Glomerular endothelial cell (primary cell): ENCODE measurements at regions not wholly inside any gene's neighbourhood (a gene's known extent, or its start where the extent isn't known, plus 50 kb on each side); places are given as distances from the start of the nearest gene placed in this dataset.
"Not testable (repeated sequence)": the region's sequence is repeated elsewhere in the genome, so short reads cannot be mapped to it uniquely, and the experiment has no call there.

Experiments
- DNase-seq: peaks from one replicate; pipeline ENCODE4 v3.0.0-alpha.2; 2011; ENCODE audit warnings: low read depth, low spot score; ENCODE audit errors: extremely low read depth

DNA sequence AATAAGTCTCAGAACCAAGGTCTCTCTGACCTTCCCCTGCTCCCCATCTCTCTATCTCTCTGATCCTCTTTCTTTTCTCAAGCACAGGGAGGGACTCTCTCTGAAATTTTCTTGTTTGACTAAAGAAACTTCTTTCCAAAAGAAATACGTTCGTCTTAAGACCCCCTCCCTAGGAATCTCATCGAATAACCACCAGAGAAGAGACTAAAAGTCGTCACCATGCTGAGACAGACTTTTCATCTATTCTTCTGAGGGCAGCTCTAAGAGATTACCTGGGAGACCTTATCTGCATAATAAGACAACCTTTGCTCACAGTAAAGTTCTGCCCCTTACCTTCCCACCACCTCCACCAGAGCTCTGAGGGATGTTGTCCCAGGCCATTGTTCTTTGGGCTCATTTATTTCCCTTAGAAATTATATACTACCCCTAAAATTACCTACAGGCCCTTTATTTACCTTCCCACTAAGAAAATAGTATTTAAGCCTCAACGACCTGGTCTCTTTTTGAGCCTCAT is 133.7 kb upstream of the EEF2KMT start:
- no peak for DNase-seq

GRCh38 chr16:5228369-5228768 is 130.8 kb upstream of the EEF2KMT start:
- DNase-seq, result no peak

DNA sequence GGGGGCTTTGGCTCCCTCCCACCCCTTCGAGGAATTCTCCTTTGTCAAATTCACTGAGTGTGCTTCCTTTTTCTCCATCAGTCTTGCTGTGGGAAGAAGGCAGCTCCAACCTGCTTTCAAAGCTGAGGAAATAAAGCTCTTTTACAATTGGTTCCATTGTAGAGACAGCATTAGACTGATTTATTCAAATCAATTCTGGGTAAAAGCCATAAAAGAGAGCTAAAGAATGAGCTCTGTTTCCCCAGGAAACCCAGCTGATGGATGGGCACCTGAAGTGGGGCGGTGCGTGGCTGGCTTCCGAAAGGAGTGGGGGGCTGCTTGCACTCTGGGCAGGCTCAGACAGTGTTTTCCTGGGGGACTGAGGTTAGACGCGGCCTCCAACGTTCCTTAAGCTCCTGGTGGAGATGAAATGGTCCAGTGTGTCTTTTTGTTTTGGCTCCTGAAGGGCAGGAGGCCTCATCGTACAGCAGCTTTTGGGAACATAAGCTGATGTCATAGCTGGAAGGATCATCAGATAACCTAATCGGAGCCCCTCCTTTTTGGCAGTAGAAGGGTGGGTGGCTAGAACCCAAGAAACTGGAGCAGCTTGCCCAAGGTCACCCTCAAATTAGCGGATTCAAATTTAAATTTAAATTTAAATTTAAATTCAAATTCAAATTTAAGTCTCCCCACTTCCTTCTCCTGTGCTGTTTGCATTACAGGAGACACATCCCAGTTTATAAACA is 128.5 kb upstream of the EEF2KMT start:
- no peak for DNase-seq

DNA sequence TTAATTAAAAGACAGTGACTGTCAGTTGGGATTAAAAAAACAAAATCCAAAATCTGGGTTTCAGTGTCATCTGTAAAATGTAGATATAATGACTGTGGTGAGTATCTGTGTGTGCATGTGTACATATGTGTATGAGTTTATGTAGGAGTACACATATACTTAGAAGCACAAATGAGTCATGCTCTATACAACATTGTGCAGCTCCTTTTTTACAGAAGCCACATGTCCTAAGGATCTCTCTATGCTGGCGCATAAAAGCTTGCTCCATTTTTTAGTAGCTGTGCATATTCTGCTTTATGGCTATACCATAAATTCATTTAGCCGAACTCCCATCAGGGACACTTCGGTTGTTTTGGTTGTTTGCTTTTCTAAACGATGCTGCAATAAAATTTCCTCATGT is 125.2 kb upstream of the EEF2KMT start:
- DNase-seq, result no peak

DNA sequence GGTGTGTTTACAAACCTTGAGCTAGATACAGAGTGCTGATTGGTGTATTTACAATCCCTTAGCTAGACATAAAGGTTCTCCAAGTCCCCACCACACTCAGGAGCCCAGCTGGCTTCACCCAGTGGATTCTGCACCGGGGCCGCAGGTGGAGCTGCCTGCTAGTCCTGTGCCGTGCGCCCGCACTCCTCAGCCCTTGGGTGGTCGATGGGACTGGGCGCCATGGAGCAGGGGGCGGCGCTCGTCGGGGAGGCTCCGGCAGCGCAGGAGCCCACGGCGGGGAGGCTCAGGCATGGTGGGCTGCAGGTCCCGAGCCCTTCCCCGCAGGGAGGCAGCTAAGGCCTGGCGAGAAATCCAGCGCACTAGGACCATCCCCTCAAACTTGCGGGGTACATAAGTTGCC is 124.2 kb upstream of the EEF2KMT start:
- not testable (repeated sequence) for DNase-seq

- DNase-seq, result no peak
Measured at GRCh38 chr16:5220705-5221104, 123.1 kb upstream of the EEF2KMT start.

GRCh38 chr16:5216441-5217080 is 119.0 kb upstream of the EEF2KMT start:
- DNase-seq, result no peak

DNA sequence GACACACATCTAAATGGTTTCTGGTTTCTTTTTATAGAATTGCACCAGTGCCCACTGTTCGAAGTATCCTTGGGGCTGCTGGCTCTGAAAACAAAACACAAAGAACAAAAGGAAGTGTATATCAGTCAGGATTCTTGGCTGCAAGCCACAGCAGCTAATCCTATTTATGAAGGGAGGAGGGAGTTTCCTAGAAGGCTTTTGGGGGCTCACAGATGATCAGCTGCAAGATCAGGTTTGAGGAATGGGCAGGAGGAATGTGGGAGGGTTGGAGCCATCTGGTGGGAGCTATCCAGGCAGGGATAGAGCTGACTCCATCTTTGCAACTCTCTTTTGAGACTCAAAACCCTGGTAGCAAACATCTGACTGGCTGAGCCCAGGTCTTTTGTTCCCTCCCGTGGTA is 118.3 kb upstream of the EEF2KMT start:
- DNase-seq, result no peak

DNA sequence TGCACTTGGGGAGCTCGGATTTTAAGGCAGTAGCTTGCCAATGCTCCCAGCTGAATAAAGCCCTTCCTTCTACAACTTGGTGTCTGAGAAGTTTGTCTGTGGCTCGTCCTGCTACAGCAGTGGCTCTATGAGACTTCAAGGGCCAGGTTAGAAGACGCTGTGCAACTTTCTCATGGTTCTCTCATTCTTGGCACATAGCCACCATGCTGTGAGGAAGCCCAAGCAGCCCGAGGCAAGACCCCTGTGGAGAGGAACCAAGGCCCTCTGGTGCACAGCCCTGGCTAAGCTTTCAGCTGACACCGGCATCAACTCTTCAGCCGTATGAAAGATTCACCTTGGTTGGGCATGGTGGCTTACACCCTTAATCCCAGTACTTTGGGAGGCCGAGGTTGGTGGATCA is 116.9 kb upstream of the EEF2KMT start:
- no peak for DNase-seq

GRCh38 chr16:5212501-5212900 is 114.9 kb upstream of the EEF2KMT start:
- DNase-seq, result not testable (repeated sequence)

DNA sequence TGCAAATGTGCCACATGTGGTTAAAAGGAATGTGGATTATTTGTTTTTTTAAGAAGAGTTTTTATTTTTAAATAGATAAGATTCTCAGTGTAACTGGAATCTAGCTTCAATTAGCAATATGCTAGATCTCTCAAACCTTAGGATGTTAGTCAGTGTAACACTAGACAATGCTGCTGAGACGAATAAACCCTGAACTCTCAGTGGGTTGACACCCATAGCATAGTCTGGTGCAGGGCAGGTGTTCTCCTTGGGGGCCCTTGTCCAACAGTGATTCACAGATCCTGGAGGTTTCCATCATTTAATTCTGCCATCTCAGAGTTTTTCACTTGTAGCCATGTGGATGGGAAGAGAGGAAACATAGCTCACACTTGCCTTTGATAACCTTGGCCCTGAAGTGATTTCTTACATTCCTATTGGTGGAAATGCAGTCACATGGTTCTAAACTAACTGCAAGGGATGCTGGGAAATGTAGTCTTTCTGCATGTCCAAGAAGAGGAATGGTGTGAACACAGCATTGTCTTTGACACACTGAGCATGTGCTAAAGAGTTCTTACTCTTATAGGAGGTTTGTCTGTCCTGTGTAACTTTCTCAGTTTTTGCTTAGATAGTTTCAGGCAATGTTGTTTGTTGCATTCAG is 110.4 kb upstream of the EEF2KMT start:
- not testable (repeated sequence) for DNase-seq

GRCh38 chr16:5207001-5207523 is 109.5 kb upstream of the EEF2KMT start:
- DNase-seq, result no peak

DNA sequence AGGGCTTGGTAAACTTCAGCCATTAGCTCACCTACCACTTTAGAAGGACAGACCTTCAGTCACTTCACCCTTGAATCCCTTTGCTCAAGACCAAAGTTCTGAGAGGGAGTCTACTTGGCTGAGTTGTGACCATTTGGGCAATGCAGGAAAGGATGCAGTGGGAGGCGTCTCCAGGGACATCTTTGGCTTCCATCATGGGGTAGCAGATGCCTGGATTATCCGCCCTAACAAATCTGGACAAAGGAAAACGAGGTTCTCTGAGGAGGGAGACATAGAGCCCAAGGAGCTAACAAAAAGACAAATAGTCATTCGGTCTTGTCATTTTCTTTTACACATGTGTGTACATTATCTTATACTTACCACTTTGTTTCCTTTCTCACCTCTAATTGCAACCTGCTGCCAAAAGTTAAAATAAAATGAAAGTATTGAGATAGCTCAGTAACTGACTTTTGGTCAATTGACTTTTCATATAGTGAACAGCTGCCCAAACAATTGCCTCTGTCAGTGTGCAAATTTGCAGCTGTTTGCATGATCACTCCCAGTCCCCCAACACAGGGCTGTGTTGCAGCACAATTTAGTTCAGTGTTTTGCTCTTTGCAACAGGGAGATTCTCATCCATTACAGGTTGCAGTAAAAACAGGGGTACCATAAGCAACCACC is 108.9 kb upstream of the EEF2KMT start:
- DNase-seq, result no peak

DNA sequence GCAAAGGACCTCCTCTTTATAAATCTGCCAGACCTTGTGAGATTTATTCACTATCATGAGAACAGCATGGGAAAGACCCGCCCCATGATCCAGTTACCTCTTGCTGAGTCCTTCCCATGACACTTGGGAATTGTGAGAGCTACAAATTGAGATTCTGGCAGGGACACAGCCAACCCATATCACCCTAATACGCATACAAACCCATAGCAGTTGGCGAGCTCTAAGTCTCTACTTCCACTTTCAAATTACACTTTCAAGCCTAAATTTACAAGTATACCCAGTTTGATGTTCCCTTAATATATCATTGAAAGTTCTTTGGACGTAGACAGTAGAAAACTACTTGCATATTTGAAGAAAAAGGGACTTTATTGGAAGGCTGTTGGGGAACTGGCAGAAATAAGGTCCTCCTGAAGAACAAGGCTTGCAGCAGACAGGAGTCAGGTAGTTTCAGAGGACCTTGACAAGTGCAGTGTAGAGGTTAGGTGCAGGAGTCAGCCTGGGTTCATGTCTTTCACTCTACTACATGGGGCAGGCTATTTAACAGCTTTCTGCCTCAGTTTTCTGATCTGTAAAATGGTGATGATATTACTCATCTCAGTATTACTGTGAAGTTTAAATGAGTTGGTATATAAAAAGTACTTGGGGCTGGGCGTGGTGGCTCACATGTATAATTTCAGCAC is 107.9 kb upstream of the EEF2KMT start:
- DNase-seq, result no peak

GRCh38 chr16:5203675-5204074 is 106.1 kb upstream of the EEF2KMT start:
- not testable (repeated sequence) for DNase-seq

DNA sequence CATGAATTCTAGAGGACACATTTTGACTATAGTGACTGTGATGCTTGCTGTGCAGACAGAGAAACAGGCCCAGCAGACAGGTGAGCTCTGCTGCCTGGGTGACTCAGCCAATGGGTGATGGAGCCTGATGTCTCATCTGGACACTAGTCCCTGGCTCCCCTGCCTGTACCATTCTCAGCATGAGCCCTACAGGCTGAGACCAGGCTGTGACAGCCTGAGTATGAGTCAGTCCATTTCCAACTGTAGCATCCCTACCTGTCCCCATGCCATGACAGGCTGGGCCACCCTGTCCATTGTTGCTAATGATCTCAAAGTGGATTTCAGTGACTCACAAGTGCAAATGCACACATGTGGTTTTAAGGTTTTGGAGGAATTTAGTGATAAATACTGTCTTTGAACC is 102.5 kb upstream of the EEF2KMT start:
- no peak for DNase-seq

DNA sequence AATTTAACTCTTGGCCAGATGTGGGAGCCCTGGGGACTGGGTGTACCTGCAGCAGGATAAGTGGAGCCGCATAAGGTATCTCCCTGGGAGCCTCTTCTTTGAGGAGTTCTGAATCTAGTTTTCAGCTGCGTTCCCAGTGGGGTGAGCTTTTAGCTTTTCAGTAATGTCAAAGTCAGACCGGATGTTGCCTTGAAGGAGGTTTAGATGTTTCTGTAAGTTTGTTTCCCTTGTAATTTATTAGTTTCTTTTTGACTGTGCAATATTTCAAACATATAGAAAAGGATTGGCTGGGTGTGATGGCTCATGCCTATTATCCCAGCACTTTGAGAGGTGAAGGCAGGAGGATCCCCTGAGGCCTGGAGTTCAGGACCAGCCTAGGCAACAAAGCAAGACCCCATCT is 98.6 kb upstream of the EEF2KMT start:
- no peak for DNase-seq

DNA sequence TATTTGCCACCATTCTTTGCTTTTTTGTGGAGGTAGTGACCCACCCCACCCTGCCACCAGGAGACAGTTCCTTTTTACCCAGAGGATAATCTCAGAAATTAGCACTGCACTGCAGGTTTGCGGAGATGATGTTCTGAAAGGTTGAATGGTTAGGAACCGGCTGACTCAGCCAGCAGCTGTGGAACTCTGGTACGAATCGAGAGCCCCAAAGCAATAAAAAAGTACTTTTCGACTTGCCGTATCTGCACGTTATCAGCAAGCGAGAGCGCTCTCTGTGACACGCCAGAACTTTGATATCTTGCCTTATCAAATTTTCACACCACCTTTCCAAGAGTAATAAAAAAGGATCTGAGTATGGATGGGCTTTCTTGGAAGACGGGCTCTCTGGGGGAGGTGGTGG is 96.3 kb upstream of the EEF2KMT start:
- no peak for DNase-seq

DNA sequence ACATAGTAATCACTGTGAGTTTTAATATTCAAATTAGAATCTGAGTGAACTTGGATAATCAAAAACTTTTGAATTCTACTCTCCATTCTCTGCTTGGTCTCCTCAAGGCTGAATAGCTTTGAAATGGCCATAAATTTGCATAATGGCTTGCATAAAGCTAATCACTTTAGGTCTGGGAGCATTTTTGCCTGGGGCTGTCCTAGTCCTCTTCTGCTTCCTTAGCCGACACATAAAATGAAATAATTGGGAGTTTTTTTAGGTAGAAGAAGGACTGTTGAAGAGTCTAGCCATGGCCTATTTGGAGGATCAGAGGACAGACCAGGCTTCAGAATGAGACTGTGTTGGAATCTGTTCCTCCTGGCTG is 91.4 kb upstream of the EEF2KMT start:
- DNase-seq, result no peak

GRCh38 chr16:5188318-5188988 is 90.9 kb upstream of the EEF2KMT start:
- DNase-seq, result no peak
